MM.1S (cell line): ENCODE measurements at regions not wholly inside any gene's neighbourhood (a gene's known extent, or its start where the extent isn't known, plus 50 kb on each side); places are given as distances from the start of the nearest gene placed in this dataset.

Experiments used
- DNase-seq: peaks from one replicate; pipeline ENCODE4 v3.0.0-alpha.2; 2015
- H2AFZ ChIP-seq: fragments of 300-600 bp; sonication (generic); 2 replicates; pipeline ENCODE4 v1.6.0; 2016; ENCODE audit warnings: antibody characterized with exemption, low read length
- H3F3A ChIP-seq: fragments of 300-600 bp; sonication (generic); 2 replicates; pipeline ENCODE4 v1.6.1; 2016; ENCODE audit warnings: mild to moderate bottlenecking, antibody characterized with exemption, low read length, moderate library complexity, mixed read lengths; ENCODE audit not compliant: insufficient read depth
- H3K27ac ChIP-seq: fragments of 300-600 bp; sonication (generic); 2 replicates; pipeline ENCODE4 v1.5.1; 2016; ENCODE audit warnings: mild to moderate bottlenecking, low read length
- H3K27me3 ChIP-seq: fragments of 300-600 bp; sonication (generic); replicated peaks from 2 replicates; pipeline ENCODE4 v1.6.0; 2016; ENCODE audit warnings: low read length; ENCODE audit not compliant: insufficient read depth
- H3K36me3 ChIP-seq: fragments of 300-600 bp; sonication (generic); replicated peaks from 2 replicates; pipeline ENCODE4 v1.6.1; 2016; ENCODE audit warnings: mild to moderate bottlenecking, low read length, mixed read lengths; ENCODE audit not compliant: insufficient read depth
- H3K4me1 ChIP-seq: fragments of 300-600 bp; sonication (generic); 2 replicates; pipeline ENCODE4 v1.6.1; 2016; ENCODE audit warnings: low read length, mixed read lengths
- H3K4me2 ChIP-seq: fragments of 300-600 bp; sonication (generic); 2 replicates; pipeline ENCODE4 v1.6.0; 2016; ENCODE audit warnings: low read depth, low read length
- H3K4me3 ChIP-seq: fragments of 300-600 bp; sonication (generic); 2 replicates; pipeline ENCODE4 v1.5.1; 2016; ENCODE audit warnings: low read length, mixed read lengths
- H3K79me2 ChIP-seq: fragments of 300-600 bp; sonication (generic); 2 replicates; pipeline ENCODE4 v1.6.1; 2016; ENCODE audit warnings: mixed run types, low read length, mixed read lengths
- H3K9ac ChIP-seq: fragments of 300-600 bp; sonication (generic); 2 replicates; pipeline ENCODE4 v1.6.1; 2016; ENCODE audit warnings: low read length, mixed read lengths
- H3K9me2 ChIP-seq: fragments of 300-600 bp; sonication (generic); replicated peaks from 2 replicates; pipeline ENCODE4 v1.6.1; 2016; ENCODE audit warnings: mild to moderate bottlenecking, low read length, mixed read lengths; ENCODE audit not compliant: insufficient read depth
- H3K9me3 ChIP-seq: fragments of 300-600 bp; sonication (generic); replicated peaks from 2 replicates; pipeline ENCODE4 v1.6.1; 2016; ENCODE audit warnings: mild to moderate bottlenecking, low read length, mixed read lengths; ENCODE audit not compliant: insufficient read depth
- H4K20me1 ChIP-seq: fragments of 300-600 bp; sonication (generic); 2 replicates; pipeline ENCODE4 v1.6.1; 2016; ENCODE audit warnings: mild to moderate bottlenecking, low read length, moderate library complexity, mixed read lengths; ENCODE audit not compliant: insufficient read depth
- CTCF ChIP-seq: fragments of 300-600 bp; sonication (generic); IDR thresholded peaks from 2 replicates; pipeline ENCODE4 v1.5.1; 2016; ENCODE audit warnings: antibody characterized with exemption, low read length, mixed read lengths
- EZH2 ChIP-seq: fragments of 300-600 bp; sonication (generic); optimal IDR thresholded peaks from 2 replicates; pipeline ENCODE3; 2017; ENCODE audit warnings: low read depth, mild to moderate bottlenecking, antibody characterized with exemption, low read length, mixed read lengths
- EZH2phosphoT487 ChIP-seq: fragments of 300-600 bp; sonication (generic); IDR thresholded peaks from 2 replicates; pipeline ENCODE4 v1.6.1; 2018; ENCODE audit warnings: antibody characterized with exemption, low read length

DNA sequence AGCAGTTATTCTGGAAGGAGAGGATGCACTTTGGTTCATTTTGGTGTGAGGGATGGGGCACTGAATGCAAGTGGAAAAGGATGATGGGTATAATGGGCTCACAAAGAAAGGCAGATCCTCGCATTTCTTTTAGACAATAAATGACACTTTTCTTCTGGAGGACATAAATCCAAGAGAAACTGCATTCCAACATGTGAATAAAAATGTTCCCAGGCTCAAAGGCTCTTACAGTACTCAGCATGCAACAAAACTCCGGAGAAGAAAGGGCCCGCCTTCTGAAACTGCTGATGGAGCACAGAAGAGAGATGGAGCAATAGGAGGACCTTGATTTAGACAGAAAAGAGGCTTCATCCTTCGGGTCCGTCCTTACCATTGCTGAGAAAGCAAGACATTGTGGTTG is 538.2 kb upstream of the DPP6 start:
- no peak for DNase-seq
- no peaks in the 10 kb centered on the region for H3K79me2 ChIP-seq
- TF ChIP-seq EZH2phosphoT487 (no peak), EZH2 (no peak)
- no peaks in the 10 kb centered on the region for H3K9me2 ChIP-seq
- H3K9ac ChIP-seq = no peak overlapping the region
- H3F3A ChIP-seq = no peaks in the 10 kb centered on the region
- no peak overlapping the region for H3K4me2 ChIP-seq
- H3K36me3 ChIP-seq = no peaks in the 10 kb centered on the region
- no peaks in the 10 kb centered on the region for H3K9me3 ChIP-seq
- no peak overlapping the region for H2AFZ ChIP-seq
- H3K27me3 ChIP-seq = no peaks in the 10 kb centered on the region
- H4K20me1 ChIP-seq = no peaks in the 10 kb centered on the region
- no peak overlapping the region for H3K27ac ChIP-seq
- no peak overlapping the region for H3K4me3 ChIP-seq
- H3K4me1 ChIP-seq = no peaks in the 10 kb centered on the region

- no peak overlapping the region for H2AFZ ChIP-seq
- H3K9me2 ChIP-seq = no peaks in the 10 kb centered on the region
- TF ChIP-seq EZH2phosphoT487 = no peak
- no peak for TF ChIP-seq CTCF
- TF ChIP-seq EZH2 = no peak
- H4K20me1 ChIP-seq = no peaks in the 10 kb centered on the region
- no peaks in the 10 kb centered on the region for H3F3A ChIP-seq
- H3K36me3 ChIP-seq = no peaks in the 10 kb centered on the region
- H3K4me1 ChIP-seq = no peaks in the 10 kb centered on the region
- no peak overlapping the region for H3K4me3 ChIP-seq
- no peaks in the 10 kb centered on the region for H3K79me2 ChIP-seq
- no peak overlapping the region for H3K27ac ChIP-seq
- no peak for DNase-seq
- H3K4me2 ChIP-seq = no peak overlapping the region
- H3K9me3 ChIP-seq = no peaks in the 10 kb centered on the region
- no peaks in the 10 kb centered on the region for H3K27me3 ChIP-seq
- no peak overlapping the region for H3K9ac ChIP-seq
Measured at GRCh38 chr7:153515359-153515758, 536.8 kb upstream of the DPP6 start.

- Histone ChIP-seq H3K4me2 (no peak overlapping the region), H3K9me3 (no peaks in the 10 kb centered on the region), H3K4me1 (no peaks in the 10 kb centered on the region), H3K27me3 (no peaks in the 10 kb centered on the region), H3K79me2 (no peaks in the 10 kb centered on the region), H3K9ac (no peak overlapping the region), H3F3A (no peaks in the 10 kb centered on the region), H4K20me1 (no peaks in the 10 kb centered on the region), H3K4me3 (no peak overlapping the region), H3K27ac (no peak overlapping the region), H2AFZ (no peak overlapping the region), H3K9me2 (no peaks in the 10 kb centered on the region), H3K36me3 (no peaks in the 10 kb centered on the region)
- no peak for DNase-seq
- TF ChIP-seq CTCF (no peak), EZH2 (no peak), EZH2phosphoT487 (no peak)
Measured at GRCh38 chr7:153518201-153518984, 533.8 kb upstream of the DPP6 start.

GRCh38 chr7:153521370-153521769 is 530.8 kb upstream of the DPP6 start:
- no peaks in the 10 kb centered on the region for H3K79me2 ChIP-seq

More at GRCh38 chr7:153521370-153521769, 530.8 kb upstream of the DPP6 start:
- H3K4me1 ChIP-seq = no peaks in the 10 kb centered on the region
- H3K4me2 ChIP-seq = no peak overlapping the region
- no peak for DNase-seq
- no peaks in the 10 kb centered on the region for H4K20me1 ChIP-seq
- no peaks in the 10 kb centered on the region for H3K36me3 ChIP-seq
- H3K27ac ChIP-seq = no peak overlapping the region
- no peaks in the 10 kb centered on the region for H3K9me3 ChIP-seq
- H3K27me3 ChIP-seq = no peaks in the 10 kb centered on the region
- no peak overlapping the region for H2AFZ ChIP-seq
- no peak overlapping the region for H3K9ac ChIP-seq
- TF ChIP-seq EZH2phosphoT487 (no peak), EZH2 (no peak), CTCF (no peak)
- H3F3A ChIP-seq = no peaks in the 10 kb centered on the region
- no peaks in the 10 kb centered on the region for H3K9me2 ChIP-seq
- no peak overlapping the region for H3K4me3 ChIP-seq
